Skeletal muscle tissue (tissue), 3 donors: ENCODE measurements at regions not wholly inside any gene's neighbourhood (a gene's known extent, or its start where the extent isn't known, plus 50 kb on each side); places are given as distances from the start of the nearest gene placed in this dataset.

Experiments used
- H3K27ac ChIP-seq: one replicate; pipeline ENCODE4 v1.7.0; 2013; ENCODE audit warnings: mild to moderate bottlenecking, low read depth, low read length, inconsistent platforms
- H3K27me3 ChIP-seq, 3 donors: one replicate each; pipeline ENCODE4 v1.7.0; 2013; ENCODE audit warnings: low read length in 3 of 3; ENCODE audit not compliant: control insufficient read depth in 3 of 3, insufficient read depth in 3 of 3
- H3K36me3 ChIP-seq, 3 donors: one replicate each; pipeline ENCODE4 v1.7.0; 2013; ENCODE audit warnings: low read length in 3 of 3; ENCODE audit not compliant: control insufficient read depth in 3 of 3, insufficient read depth in 3 of 3
- H3K4me1 ChIP-seq, 3 donors: one replicate each; pipeline ENCODE4 v1.7.0; 2013; ENCODE audit warnings: low read length in 3 of 3, mild to moderate bottlenecking in 3 of 3; ENCODE audit not compliant: control insufficient read depth in 3 of 3, insufficient read depth in 3 of 3
- H3K4me3 ChIP-seq, 3 donors: one replicate each; pipeline ENCODE4 v1.7.0; 2013; ENCODE audit warnings: low read length in 3 of 3
- H3K9ac ChIP-seq, 3 donors: one replicate each; pipeline ENCODE4 v1.7.0; 2013; ENCODE audit warnings: low read length in 3 of 3, mild to moderate bottlenecking in 3 of 3, moderate library complexity in 2 of 3, low read depth in 1 of 3
- H3K9me3 ChIP-seq, 3 donors: one replicate each; pipeline ENCODE4 v1.7.0; 2013; ENCODE audit warnings: low read length in 3 of 3; ENCODE audit not compliant: control insufficient read depth in 3 of 3
- donor health status: Osteomylitis.

DNA sequence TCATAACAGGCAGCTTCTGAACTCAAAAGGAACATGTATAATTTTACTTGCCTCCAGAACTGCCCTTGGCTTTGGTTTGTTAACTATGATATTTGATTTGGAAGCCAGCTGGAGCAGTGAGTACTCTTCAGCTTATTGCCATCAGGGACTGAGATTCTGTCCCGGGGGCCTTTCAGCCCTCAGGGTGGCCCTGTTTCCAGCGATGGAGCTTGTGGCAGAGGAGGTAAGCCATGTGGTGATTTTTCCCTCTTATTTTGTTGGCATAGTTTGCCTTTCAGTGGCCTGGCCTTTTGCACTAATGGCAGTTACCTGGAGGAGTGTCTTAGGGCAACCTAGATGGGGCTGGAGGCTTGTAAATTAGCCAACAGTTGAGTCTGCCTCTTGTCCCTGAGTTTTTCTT, 1955.0 kb upstream of the LRRTM1 start:
- Histone ChIP-seq H3K4me1 (no peaks in the 10 kb centered on the region), H3K4me3 (no peak overlapping the region), H3K9me3 (peaks cover 0 to 2% (median 0%) of the 10 kb centered on the region in 3 donors), H3K27me3 (no peaks in the 10 kb centered on the region), H3K9ac (no peak overlapping the region), H3K27ac (no peak overlapping the region), H3K36me3 (no peaks in the 10 kb centered on the region)

DNA sequence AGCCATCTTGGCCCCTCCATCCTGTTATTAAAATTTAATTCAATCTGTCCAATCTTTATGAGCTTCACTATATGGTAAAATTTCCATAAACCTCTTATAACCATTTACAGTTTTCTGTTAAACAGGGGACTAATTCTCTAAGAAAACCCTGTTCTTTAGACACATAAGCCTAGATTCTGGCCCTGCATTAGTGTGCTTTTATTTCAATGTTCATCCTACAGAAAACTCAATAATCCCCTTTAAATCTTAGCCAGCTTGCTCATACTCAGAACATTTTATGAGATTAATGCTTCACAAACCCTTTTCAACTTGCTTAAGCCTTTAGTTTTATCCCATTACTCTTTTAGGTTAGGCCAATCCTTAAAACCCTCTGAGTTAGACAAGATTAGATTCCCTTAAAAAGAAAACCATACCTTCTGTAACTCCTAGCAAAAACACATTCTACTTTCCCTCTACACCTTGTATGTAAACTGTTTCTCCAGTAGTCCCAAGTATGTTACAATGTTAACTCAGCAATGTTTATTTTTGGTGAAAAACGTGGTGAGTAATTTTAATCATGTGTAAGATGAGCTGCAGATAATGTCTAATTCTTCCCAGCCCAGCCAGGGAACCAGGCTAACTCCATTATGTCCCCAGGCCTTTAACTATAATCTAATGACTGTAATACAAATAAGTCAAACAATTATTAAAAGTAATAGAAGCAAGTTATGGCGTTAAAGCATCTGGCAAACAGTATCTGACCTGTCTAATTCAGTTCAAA, 1953.4 kb upstream of the LRRTM1 start:
- no peaks in the 10 kb centered on the region for H3K27me3 ChIP-seq
- no peaks in the 10 kb centered on the region for H3K36me3 ChIP-seq
- H3K9ac ChIP-seq, result no peak overlapping the region
- H3K4me1 ChIP-seq, result no peaks in the 10 kb centered on the region
- H3K4me3 ChIP-seq, result no peak overlapping the region
- H3K27ac ChIP-seq, result no peak overlapping the region
- H3K9me3 ChIP-seq, result peaks cover 0 to 2% (median 0%) of the 10 kb centered on the region in 3 donors

GRCh38 chr2:82256983-82257632, 1952.6 kb upstream of the LRRTM1 start:
- H3K9ac ChIP-seq, result no peak overlapping the region
- H3K9me3 ChIP-seq, result peaks cover 0 to 2% (median 0%) of the 10 kb centered on the region in 3 donors
- no peaks in the 10 kb centered on the region for H3K36me3 ChIP-seq
- H3K4me3 ChIP-seq, result no peak overlapping the region
- no peak overlapping the region for H3K27ac ChIP-seq
- no peaks in the 10 kb centered on the region for H3K4me1 ChIP-seq
- H3K27me3 ChIP-seq, result no peaks in the 10 kb centered on the region

- H3K27ac ChIP-seq, result no peak overlapping the region
- no peaks in the 10 kb centered on the region for H3K4me1 ChIP-seq
- H3K4me3 ChIP-seq, result no peak overlapping the region
- H3K9ac ChIP-seq, result no peak overlapping the region
- H3K36me3 ChIP-seq, result no peaks in the 10 kb centered on the region
- H3K9me3 ChIP-seq, result peaks cover 0 to 2% (median 1%) of the 10 kb centered on the region in 3 donors
- H3K27me3 ChIP-seq, result no peaks in the 10 kb centered on the region
These were observed 1951.7 kb upstream of the LRRTM1 start for GRCh38 chr2:82256288-82256687.

GRCh38 chr2:82254728-82255127, 1950.2 kb upstream of the LRRTM1 start:
- Histone ChIP-seq H3K9me3 (peaks cover 0 to 3% (median 2%) of the 10 kb centered on the region in 3 donors), H3K4me3 (no peak overlapping the region), H3K27ac (no peak overlapping the region), H3K36me3 (no peaks in the 10 kb centered on the region), H3K4me1 (no peaks in the 10 kb centered on the region), H3K9ac (no peak overlapping the region), H3K27me3 (no peaks in the 10 kb centered on the region)

GRCh38 chr2:82246220-82246775, 1941.7 kb upstream of the LRRTM1 start:
- no peak overlapping the region for H3K4me3 ChIP-seq
- H3K27me3 ChIP-seq, result no peaks in the 10 kb centered on the region
- peaks cover 0 to 1% (median 0%) of the 10 kb centered on the region in 3 donors for H3K9me3 ChIP-seq
- H3K4me1 ChIP-seq, result no peaks in the 10 kb centered on the region
- H3K9ac ChIP-seq, result no peak overlapping the region
- no peak overlapping the region for H3K27ac ChIP-seq
- H3K36me3 ChIP-seq, result no peaks in the 10 kb centered on the region

- no peak overlapping the region for H3K4me3 ChIP-seq
- H3K27ac ChIP-seq, result no peak overlapping the region
- H3K9me3 ChIP-seq, result peaks cover 0 to 3% (median 0%) of the 10 kb centered on the region in 3 donors
- H3K36me3 ChIP-seq, result no peaks in the 10 kb centered on the region
- no peaks in the 10 kb centered on the region for H3K27me3 ChIP-seq
- H3K4me1 ChIP-seq, result no peaks in the 10 kb centered on the region
- no peak overlapping the region for H3K9ac ChIP-seq
These were observed 1934.6 kb upstream of the LRRTM1 start for GRCh38 chr2:82239176-82239575.

DNA sequence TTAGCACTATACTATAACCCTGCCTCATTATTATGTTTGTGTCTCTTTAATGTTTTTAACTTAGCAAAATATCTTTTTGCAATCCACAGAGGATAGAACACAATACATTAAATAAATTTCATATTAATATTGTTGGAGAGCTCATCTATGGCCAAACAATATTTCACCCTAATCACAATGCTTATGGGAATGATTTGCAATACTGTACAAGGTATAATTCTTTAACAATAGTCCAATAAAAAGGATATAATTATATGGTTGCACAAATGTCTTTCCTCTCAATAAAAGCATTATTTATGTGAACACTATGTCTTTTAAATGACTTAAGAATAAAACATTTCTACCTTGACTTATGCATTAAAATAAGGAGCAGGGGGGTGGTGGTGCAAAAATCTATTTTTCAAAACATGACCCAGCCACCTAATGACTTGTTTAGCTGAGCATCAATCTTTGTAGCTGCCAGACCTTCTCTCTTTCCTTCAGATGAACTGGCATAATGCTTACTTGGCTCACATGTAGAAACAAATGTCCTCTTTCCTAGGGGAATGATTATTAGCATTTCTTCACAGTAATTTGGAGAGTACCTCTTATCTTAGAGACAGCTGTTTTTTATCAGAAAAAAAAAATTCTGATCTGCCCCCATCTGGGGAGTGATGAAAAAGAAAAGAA, 1933.6 kb upstream of the LRRTM1 start:
- Histone ChIP-seq H3K4me3 (no peak overlapping the region), H3K9ac (no peak overlapping the region), H3K4me1 (no peaks in the 10 kb centered on the region), H3K27ac (no peak overlapping the region), H3K9me3 (peaks cover 0 to 3% (median 0%) of the 10 kb centered on the region in 3 donors), H3K36me3 (no peaks in the 10 kb centered on the region), H3K27me3 (no peaks in the 10 kb centered on the region)

- Histone ChIP-seq H3K9me3 (no peaks in the 10 kb centered on the region), H3K9ac (no peak overlapping the region), H3K27me3 (no peaks in the 10 kb centered on the region), H3K4me1 (no peaks in the 10 kb centered on the region), H3K4me3 (no peak overlapping the region), H3K36me3 (no peaks in the 10 kb centered on the region), H3K27ac (no peak overlapping the region)
These were observed 1929.8 kb upstream of the LRRTM1 start for GRCh38 chr2:82234283-82234874.
